ENCODE measurements at regions not wholly inside any gene's neighbourhood (a gene's known extent, or its start where the extent isn't known, plus 50 kb on each side); places are given as distances from the start of the nearest gene placed in this dataset.

DNA sequence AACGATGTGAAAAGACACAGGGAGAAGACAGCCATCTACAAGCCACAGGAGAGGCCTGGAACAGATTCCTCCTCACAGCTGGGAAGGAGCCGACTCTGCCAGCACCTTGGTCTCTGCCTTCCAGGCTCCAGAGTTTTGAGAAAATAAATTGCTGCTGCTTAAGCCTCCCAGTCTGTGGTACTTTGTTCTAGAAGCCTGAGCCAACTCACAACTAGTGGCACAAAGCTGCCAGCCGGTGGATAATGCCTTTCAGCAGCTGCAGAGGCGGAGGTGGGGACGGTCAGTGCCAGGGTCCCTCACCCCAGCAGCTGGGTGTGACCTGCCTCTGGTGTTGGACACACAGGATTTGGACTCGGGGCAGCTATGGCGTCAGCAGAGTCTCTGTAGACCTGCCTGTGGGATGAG, 255.4 kb upstream of the PITRM1 start:
- no peak for DNase-seq (ENCODE audit: low read depth)
- no peak overlapping the region for H3K4me3 ChIP-seq (ENCODE audit: low read depth, low read length)
- TF ChIP-seq, protein P1, sequence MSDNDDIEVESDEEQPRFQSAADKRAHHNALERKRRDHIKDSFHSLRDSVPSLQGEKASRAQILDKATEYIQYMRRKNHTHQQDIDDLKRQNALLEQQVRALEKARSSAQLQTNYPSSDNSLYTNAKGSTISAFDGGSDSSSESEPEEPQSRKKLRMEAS (IDR thresholded peaks at IDR 0.05; ENCODE audit: low read depth, low read length) = no peak
- TF ChIP-seq POLR2A (IDR thresholded peaks at IDR 0.05; ENCODE audit: extremely low read depth, insufficient read length) (no peak), MYC (IDR thresholded peaks at IDR 0.05; ENCODE audit: low read depth, low read length) (no peak)
- TF ChIP-seq, protein P2, sequence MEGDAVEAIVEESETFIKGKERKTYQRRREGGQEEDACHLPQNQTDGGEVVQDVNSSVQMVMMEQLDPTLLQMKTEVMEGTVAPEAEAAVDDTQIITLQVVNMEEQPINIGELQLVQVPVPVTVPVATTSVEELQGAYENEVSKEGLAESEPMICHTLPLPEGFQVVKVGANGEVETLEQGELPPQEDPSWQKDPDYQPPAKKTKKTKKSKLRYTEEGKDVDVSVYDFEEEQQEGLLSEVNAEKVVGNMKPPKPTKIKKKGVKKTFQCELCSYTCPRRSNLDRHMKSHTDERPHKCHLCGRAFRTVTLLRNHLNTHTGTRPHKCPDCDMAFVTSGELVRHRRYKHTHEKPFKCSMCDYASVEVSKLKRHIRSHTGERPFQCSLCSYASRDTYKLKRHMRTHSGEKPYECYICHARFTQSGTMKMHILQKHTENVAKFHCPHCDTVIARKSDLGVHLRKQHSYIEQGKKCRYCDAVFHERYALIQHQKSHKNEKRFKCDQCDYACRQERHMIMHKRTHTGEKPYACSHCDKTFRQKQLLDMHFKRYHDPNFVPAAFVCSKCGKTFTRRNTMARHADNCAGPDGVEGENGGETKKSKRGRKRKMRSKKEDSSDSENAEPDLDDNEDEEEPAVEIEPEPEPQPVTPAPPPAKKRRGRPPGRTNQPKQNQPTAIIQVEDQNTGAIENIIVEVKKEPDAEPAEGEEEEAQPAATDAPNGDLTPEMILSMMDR (IDR thresholded peaks at IDR 0.05; ENCODE audit: low read depth, low read length) = no peak

DNA sequence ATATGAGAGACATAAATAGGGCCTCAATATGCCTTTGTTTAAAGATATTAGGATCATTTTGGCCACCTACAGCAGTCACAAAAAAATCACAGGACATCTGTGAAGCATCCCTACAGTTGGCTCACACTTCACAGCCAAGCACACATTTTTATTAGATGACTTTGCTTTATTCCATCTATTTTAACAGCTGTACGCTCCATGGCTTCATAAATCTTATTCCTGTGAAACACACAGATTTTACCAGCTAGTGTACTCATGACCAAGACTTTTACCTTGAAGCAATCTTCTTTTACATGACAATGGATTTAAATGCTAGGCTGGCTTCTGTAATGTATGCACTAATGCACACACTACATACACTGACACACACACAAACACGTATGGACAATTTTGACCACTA, 254.8 kb upstream of the PITRM1 start:
- no peak for DNase-seq (ENCODE audit: low read depth)
- TF ChIP-seq MYC (IDR thresholded peaks at IDR 0.05; ENCODE audit: low read depth, low read length) (no peak), POLR2A (IDR thresholded peaks at IDR 0.05; ENCODE audit: extremely low read depth, insufficient read length) (no peak)
- TF ChIP-seq, protein P1 (IDR thresholded peaks at IDR 0.05; ENCODE audit: low read depth, low read length) = no peak
- TF ChIP-seq, protein P2 (IDR thresholded peaks at IDR 0.05; ENCODE audit: low read depth, low read length) = no peak
- H3K4me3 ChIP-seq (ENCODE audit: low read depth, low read length) = no peak overlapping the region

DNA sequence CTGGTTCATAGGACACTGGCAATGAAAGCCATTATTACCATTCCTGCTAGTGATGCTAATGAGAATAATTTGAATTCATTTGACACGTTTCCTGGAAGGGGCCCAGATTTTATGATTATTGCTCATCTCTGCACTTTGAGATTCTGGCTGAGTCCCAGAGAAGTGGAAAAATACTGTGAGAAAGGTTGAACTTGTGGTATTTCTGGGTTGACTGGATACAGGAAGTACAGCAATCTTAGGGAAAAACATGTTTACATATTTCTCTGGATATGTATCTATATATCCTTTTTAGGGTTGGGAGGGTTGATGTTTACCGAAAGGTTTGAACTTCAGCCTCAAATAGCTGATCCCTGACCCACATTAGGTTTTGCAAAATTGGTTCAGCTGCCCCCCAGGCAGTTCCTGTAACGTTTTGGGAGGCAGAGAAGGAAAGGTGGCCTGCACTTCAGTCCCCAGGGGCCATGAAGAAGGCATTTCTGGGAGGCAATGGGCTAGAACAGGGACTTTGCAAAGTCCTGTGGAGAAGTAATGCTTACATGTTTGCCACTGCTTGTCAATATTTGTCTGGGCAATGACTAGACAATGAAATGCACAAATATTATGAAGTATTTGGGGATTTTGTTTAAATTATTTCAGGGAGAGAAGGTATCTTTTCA, 253.7 kb upstream of the PITRM1 start:
- H3K4me3 ChIP-seq (ENCODE audit: low read depth, low read length) = no peak overlapping the region
- DNase-seq (ENCODE audit: low read depth) = no peak
- TF ChIP-seq POLR2A (IDR thresholded peaks at IDR 0.05; ENCODE audit: extremely low read depth, insufficient read length) (no peak), MYC (IDR thresholded peaks at IDR 0.05; ENCODE audit: low read depth, low read length) (no peak)
- TF ChIP-seq, protein P1 (IDR thresholded peaks at IDR 0.05; ENCODE audit: low read depth, low read length) = no peak
- TF ChIP-seq, protein P2 (IDR thresholded peaks at IDR 0.05; ENCODE audit: low read depth, low read length) = no peak

DNA sequence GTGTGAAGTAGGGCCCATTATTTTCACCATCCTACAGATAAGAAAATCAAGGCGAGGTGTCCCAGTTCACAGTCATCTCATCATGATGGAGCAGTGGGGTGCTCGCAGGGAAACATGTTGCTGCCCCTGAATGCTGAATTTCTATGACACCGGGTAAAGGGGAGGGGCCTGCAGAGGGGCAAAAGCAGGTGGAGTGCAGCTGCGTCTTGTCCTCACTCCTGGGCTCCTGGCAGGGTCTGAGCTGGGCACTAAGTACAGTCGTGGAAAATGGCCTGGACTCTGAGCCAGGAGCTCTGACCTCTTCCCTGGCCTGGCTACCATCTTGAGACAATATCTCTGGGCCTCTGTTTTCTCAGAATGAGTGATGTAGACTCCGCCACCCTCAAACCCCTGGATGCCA, 253.1 kb upstream of the PITRM1 start:
- DNase-seq (ENCODE audit: low read depth) = no peak
- no peak for TF ChIP-seq MYC (IDR thresholded peaks at IDR 0.05; ENCODE audit: low read depth, low read length)
- TF ChIP-seq, protein P1 (IDR thresholded peaks at IDR 0.05; ENCODE audit: low read depth, low read length) = no peak
- TF ChIP-seq, protein P2 (IDR thresholded peaks at IDR 0.05; ENCODE audit: low read depth, low read length) = no peak
- no peak for TF ChIP-seq POLR2A (IDR thresholded peaks at IDR 0.05; ENCODE audit: extremely low read depth, insufficient read length)
- no peak overlapping the region for H3K4me3 ChIP-seq (ENCODE audit: low read depth, low read length)

DNA sequence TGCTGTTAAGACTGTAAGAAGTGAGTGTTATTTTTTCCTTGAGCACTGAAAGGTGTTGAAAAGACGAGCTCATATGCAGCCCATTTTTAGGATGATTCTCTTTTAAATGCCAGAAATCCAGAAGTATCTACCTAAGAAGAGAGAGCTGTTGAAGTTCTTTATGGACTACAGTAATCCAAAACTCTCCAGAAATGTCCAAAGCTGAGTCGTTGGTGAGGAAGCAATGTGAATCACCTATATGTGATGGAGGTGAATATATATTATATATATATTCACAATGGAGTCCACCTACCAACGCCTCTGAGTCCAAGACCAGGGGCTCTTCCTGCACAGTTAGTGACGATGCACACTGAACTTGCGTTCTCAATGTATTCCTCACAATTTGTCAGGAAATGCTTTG, 252.7 kb upstream of the PITRM1 start:
- TF ChIP-seq, protein P1 (IDR thresholded peaks at IDR 0.05; ENCODE audit: low read depth, low read length) = no peak
- TF ChIP-seq, protein P2 (IDR thresholded peaks at IDR 0.05; ENCODE audit: low read depth, low read length) = no peak
- TF ChIP-seq POLR2A (IDR thresholded peaks at IDR 0.05; ENCODE audit: extremely low read depth, insufficient read length) = no peak
- no peak for TF ChIP-seq MYC (IDR thresholded peaks at IDR 0.05; ENCODE audit: low read depth, low read length)
- H3K4me3 ChIP-seq (ENCODE audit: low read depth, low read length) = no peak overlapping the region
- no peak for DNase-seq (ENCODE audit: low read depth)
